Progenitor cell of endocrine pancreas (in vitro differentiated cells): ENCODE measurements at regions not wholly inside any gene's neighbourhood (a gene's known extent, or its start where the extent isn't known, plus 50 kb on each side); places are given as distances from the start of the nearest gene placed in this dataset.

ENCODE experiments used
- DNase-seq: peaks from one replicate; pipeline ENCODE4 v3.0.0; 2021; ENCODE audit warnings: low spot score; ENCODE audit not compliant: unreplicated experiment
- H3K27ac Mint-ChIP-seq: 2 replicates; pipeline ENCODE4 v1.8.0; 2021; ENCODE audit warnings: mild to moderate bottlenecking, moderate library complexity, mixed read lengths
- H3K27me3 Mint-ChIP-seq: 2 replicates; pipeline ENCODE4 v1.8.0; 2021; ENCODE audit warnings: mixed read lengths
- H3K36me3 Mint-ChIP-seq: 2 replicates; pipeline ENCODE4 v1.8.0; 2022; ENCODE audit warnings: mixed read lengths; ENCODE audit not compliant: insufficient read depth
- H3K4me1 Mint-ChIP-seq: 2 replicates; pipeline ENCODE4 v1.8.0; 2021; ENCODE audit warnings: low read depth, mixed read lengths
- H3K4me3 Mint-ChIP-seq: 2 replicates; pipeline ENCODE4 v1.8.0; 2021; ENCODE audit warnings: low read depth, mild to moderate bottlenecking, moderate library complexity, mixed read lengths
- H3K9me3 Mint-ChIP-seq: 2 replicates; pipeline ENCODE4 v1.8.0; 2021; ENCODE audit warnings: low read depth, mixed read lengths
- TF ChIP-seq, protein P1 (sequence below): fragments of 200-600 bp; sonication (generic); IDR thresholded peaks from one replicate; pipeline ENCODE4 v1.5.0; 2021; ENCODE audit warnings: antibody characterized with exemption, mild to moderate bottlenecking; ENCODE audit not compliant: unreplicated experiment

DNA sequence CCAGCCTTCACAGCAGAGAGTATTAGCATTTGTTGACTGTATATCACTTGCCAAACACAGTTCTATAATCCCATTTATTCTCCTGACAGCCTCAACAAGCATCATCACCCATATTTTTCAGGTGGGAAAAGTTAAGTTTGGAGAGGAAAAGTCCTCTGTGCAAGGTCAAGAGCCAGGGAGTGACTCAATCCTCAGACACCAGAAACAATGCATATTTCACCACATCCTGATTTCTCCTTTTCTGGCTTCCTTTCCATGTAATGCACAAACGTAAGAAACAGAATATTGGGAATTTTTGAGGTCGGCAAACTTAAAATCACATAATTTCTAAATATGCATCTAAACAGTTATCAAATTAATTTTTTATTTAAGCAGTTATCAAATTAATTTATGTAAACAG lies 116.0 kb upstream of the GADL1 start:
- no peaks in the 10 kb centered on the region for H3K36me3 Mint-ChIP-seq
- DNase-seq: no peak
- peaks cover 10% of the 10 kb centered on the region for H3K4me1 Mint-ChIP-seq
- H3K27ac Mint-ChIP-seq: no peak overlapping the region
- TF ChIP-seq, protein P1, sequence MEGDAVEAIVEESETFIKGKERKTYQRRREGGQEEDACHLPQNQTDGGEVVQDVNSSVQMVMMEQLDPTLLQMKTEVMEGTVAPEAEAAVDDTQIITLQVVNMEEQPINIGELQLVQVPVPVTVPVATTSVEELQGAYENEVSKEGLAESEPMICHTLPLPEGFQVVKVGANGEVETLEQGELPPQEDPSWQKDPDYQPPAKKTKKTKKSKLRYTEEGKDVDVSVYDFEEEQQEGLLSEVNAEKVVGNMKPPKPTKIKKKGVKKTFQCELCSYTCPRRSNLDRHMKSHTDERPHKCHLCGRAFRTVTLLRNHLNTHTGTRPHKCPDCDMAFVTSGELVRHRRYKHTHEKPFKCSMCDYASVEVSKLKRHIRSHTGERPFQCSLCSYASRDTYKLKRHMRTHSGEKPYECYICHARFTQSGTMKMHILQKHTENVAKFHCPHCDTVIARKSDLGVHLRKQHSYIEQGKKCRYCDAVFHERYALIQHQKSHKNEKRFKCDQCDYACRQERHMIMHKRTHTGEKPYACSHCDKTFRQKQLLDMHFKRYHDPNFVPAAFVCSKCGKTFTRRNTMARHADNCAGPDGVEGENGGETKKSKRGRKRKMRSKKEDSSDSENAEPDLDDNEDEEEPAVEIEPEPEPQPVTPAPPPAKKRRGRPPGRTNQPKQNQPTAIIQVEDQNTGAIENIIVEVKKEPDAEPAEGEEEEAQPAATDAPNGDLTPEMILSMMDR: no peak
- no peaks in the 10 kb centered on the region for H3K9me3 Mint-ChIP-seq
- H3K27me3 Mint-ChIP-seq: no peaks in the 10 kb centered on the region
- H3K4me3 Mint-ChIP-seq: no peak overlapping the region

GRCh38 chr3:31011380-31011779 lies 116.9 kb upstream of the GADL1 start:
- no peak overlapping the region for H3K4me3 Mint-ChIP-seq
- no peaks in the 10 kb centered on the region for H3K9me3 Mint-ChIP-seq
- no peaks in the 10 kb centered on the region for H3K36me3 Mint-ChIP-seq
- H3K27ac Mint-ChIP-seq: no peak overlapping the region
- TF ChIP-seq, protein P1: no peak
- no peaks in the 10 kb centered on the region for H3K27me3 Mint-ChIP-seq
- no peak for DNase-seq
- peaks cover 15% of the 10 kb centered on the region for H3K4me1 Mint-ChIP-seq

- no peak overlapping the region for H3K4me3 Mint-ChIP-seq
- no peaks in the 10 kb centered on the region for H3K36me3 Mint-ChIP-seq
- TF ChIP-seq, protein P1: no peak
- H3K4me1 Mint-ChIP-seq: peaks cover 17% of the 10 kb centered on the region
- H3K27ac Mint-ChIP-seq: no peak overlapping the region
- no peaks in the 10 kb centered on the region for H3K27me3 Mint-ChIP-seq
- H3K9me3 Mint-ChIP-seq: no peaks in the 10 kb centered on the region
- no peak for DNase-seq
Measured at GRCh38 chr3:31013090-31013489, 118.6 kb upstream of the GADL1 start.

DNA sequence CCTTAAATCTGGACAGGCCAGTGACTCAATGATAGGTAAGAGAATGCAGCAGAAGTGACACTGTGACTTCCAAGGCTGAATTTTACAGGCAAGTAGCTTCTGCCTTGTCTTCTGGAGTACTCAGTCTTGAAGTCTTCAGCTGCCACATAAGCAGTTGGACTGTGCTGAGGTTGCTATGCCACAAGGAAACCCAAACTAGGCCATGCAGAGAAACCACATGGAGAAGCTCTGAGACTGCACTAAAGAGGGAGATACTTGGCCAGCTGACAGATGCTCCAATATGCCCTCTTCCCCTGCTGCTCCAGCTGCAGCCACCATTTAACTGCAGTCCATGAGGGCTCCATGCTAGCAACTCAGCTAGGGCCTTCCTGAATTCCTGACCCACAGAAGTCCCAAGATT lies 119.4 kb upstream of the GADL1 start:
- Mint-ChIP-seq H3K27ac (no peak overlapping the region), H3K36me3 (no peaks in the 10 kb centered on the region), H3K4me3 (no peak overlapping the region), H3K9me3 (no peaks in the 10 kb centered on the region), H3K4me1 (peaks cover 17% of the 10 kb centered on the region), H3K27me3 (no peaks in the 10 kb centered on the region)
- no peak for DNase-seq
- TF ChIP-seq, protein P1: no peak

DNA sequence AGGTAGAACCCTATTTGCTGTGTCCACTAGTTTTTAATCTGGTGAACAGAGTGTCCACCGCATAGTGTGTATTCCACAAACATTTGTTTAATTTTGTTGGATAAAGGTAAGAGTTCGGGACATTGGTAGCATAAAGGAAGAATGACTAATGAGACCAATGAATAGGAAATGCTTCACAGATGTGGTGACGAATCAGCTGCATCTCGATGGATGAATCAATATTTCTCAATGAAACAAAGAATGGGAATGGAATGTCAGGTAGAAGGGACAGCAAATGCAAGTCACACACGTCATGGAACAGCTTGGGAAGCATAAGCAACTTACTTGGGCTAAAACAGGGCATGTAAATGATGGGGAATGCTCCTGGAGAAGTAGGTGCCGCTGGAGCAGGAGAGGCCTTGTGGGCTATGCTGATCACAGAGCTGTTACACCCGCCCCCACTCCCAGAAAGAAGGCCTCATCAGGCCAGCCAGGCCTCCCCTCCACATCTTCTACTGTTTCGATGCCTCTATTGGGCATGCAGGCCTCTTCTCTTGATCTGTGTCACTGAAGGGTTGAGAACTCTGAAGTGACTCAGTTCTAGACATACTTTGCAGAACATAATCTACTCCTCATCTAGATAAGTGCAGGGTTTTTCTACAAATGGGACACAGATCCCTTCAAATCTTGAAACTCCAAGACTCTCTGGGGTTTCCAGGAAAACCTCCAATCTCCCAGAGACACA lies 120.0 kb upstream of the GADL1 start:
- TF ChIP-seq, protein P1: no peak
- no peaks in the 10 kb centered on the region for H3K9me3 Mint-ChIP-seq

More for the DNA sequence above, 120.0 kb upstream of the GADL1 start:
- no peaks in the 10 kb centered on the region for H3K36me3 Mint-ChIP-seq
- DNase-seq: no peak
- H3K27me3 Mint-ChIP-seq: no peaks in the 10 kb centered on the region
- no peak overlapping the region for H3K4me3 Mint-ChIP-seq
- H3K27ac Mint-ChIP-seq: no peak overlapping the region
- peaks cover 15% of the 10 kb centered on the region for H3K4me1 Mint-ChIP-seq
